Left ventricle myocardium inferior (tissue), 1 donor: ENCODE measurements at regions not wholly inside any gene's neighbourhood (a gene's known extent, or its start where the extent isn't known, plus 50 kb on each side); places are given as distances from the start of the nearest gene placed in this dataset.

Experiments used
- DNase-seq: peaks from one replicate; pipeline ENCODE4 v3.0.0-alpha.2; 2020
- H3K27ac ChIP-seq: fragments of 200-600 bp; replicated peaks from 2 replicates; pipeline ENCODE4 v1.8.0; 2021
- H3K27me3 ChIP-seq: fragments of 200-600 bp; 2 replicates; pipeline ENCODE4 v1.8.0; 2021; ENCODE audit warnings: low read depth
- H3K36me3 ChIP-seq: fragments of 200-600 bp; 2 replicates; pipeline ENCODE4 v1.8.0; 2021
- H3K4me1 ChIP-seq: fragments of 200-600 bp; 2 replicates; pipeline ENCODE4 v1.8.0; 2021
- H3K4me3 ChIP-seq: fragments of 200-600 bp; 2 replicates; pipeline ENCODE4 v1.8.0; 2021; ENCODE audit warnings: mild to moderate bottlenecking, moderate library complexity
- H3K9me3 ChIP-seq: fragments of 200-600 bp; replicated peaks from 2 replicates; pipeline ENCODE4 v1.8.0; 2021
- CTCF ChIP-seq: fragments of 200-600 bp; IDR thresholded peaks from 2 replicates; pipeline ENCODE4 v1.8.0; 2021; ENCODE audit warnings: antibody characterized with exemption, mild to moderate bottlenecking, borderline replicate concordance
- intact Hi-C: fragments of 100-400 bp; cut with micrococcal nuclease; formaldehyde crosslinking; loops from one replicate; pipeline ENCODE4 v1.11.0; 2022
- donor health status: DM: no; HTN: yes; CAD: no; lungs with severe emphysema.

- Histone ChIP-seq H3K27ac (no peak overlapping the region), H3K36me3 (no peaks in the 10 kb centered on the region), H3K4me3 (no peak overlapping the region), H3K9me3 (no peaks in the 10 kb centered on the region), H3K4me1 (no peaks in the 10 kb centered on the region), H3K27me3 (no peaks in the 10 kb centered on the region)
- TF ChIP-seq CTCF, result no peak
- intact Hi-C loops, result no loop called here
- DNase-seq, result no peak
Observed at GRCh38 chr4:180696460-180697092, 1546.6 kb upstream of the TENM3 start.

- no peaks in the 10 kb centered on the region for H3K27me3 ChIP-seq
- TF ChIP-seq CTCF, result no peak
- intact Hi-C loops, result no loop called here
- H3K36me3 ChIP-seq, result no peaks in the 10 kb centered on the region
- no peak overlapping the region for H3K4me3 ChIP-seq
- DNase-seq, result no peak
- no peak overlapping the region for H3K27ac ChIP-seq
- H3K4me1 ChIP-seq, result no peaks in the 10 kb centered on the region
- no peaks in the 10 kb centered on the region for H3K9me3 ChIP-seq
Observed at GRCh38 chr4:180698550-180699195, 1544.5 kb upstream of the TENM3 start.

GRCh38 chr4:180706766-180707165, 1536.4 kb upstream of the TENM3 start:
- DNase-seq, result no peak
- no peak overlapping the region for H3K4me3 ChIP-seq
- no peak for TF ChIP-seq CTCF
- H3K36me3 ChIP-seq, result no peaks in the 10 kb centered on the region
- no peaks in the 10 kb centered on the region for H3K27me3 ChIP-seq
- intact Hi-C loops, result no loop called here
- no peak overlapping the region for H3K27ac ChIP-seq
- no peaks in the 10 kb centered on the region for H3K4me1 ChIP-seq
- peaks cover 20% of the 10 kb centered on the region for H3K9me3 ChIP-seq

- intact Hi-C loops, result no loop called here
- no peak for TF ChIP-seq CTCF
- H3K27me3 ChIP-seq, result no peaks in the 10 kb centered on the region
- no peak overlapping the region for H3K27ac ChIP-seq
- H3K4me3 ChIP-seq, result no peak overlapping the region
- no peaks in the 10 kb centered on the region for H3K4me1 ChIP-seq
- H3K9me3 ChIP-seq, result peaks cover 27% of the 10 kb centered on the region
- no peak for DNase-seq
- H3K36me3 ChIP-seq, result no peaks in the 10 kb centered on the region
Observed at GRCh38 chr4:180710628-180711337, 1532.4 kb upstream of the TENM3 start.

- Histone ChIP-seq H3K27ac (no peak overlapping the region), H3K27me3 (no peaks in the 10 kb centered on the region), H3K9me3 (peaks cover 8% of the 10 kb centered on the region), H3K4me1 (no peaks in the 10 kb centered on the region), H3K4me3 (no peak overlapping the region), H3K36me3 (no peaks in the 10 kb centered on the region)
- intact Hi-C loops, result no loop called here
- no peak for DNase-seq
- TF ChIP-seq CTCF, result no peak
Observed at GRCh38 chr4:180717451-180718033, 1525.7 kb upstream of the TENM3 start.
